GM10248 (cell line): ENCODE measurements at regions not wholly inside any gene's neighbourhood (a gene's known extent, or its start where the extent isn't known, plus 50 kb on each side); places are given as distances from the start of the nearest gene placed in this dataset.
"Not testable (repeated sequence)": the region's sequence is repeated elsewhere in the genome, so short reads cannot be mapped to it uniquely, and the experiment has no call there.

Experiments used
- CTCF ChIA-PET: fragments of 300-600 bp; sonication (Branson Sonifier 250); formaldehyde crosslinking; extraction: SDS; loops from one replicate; lab custom pipeline; 2021; ENCODE audit warnings: antibody characterized with exemption; lab: Yijun Ruan, JAX
- POLR2A ChIA-PET: fragments of 350-650 bp; sonication (Branson Sonifier 250); formaldehyde crosslinking; extraction: SDS; loops from one replicate; lab custom pipeline; 2020; ENCODE audit warnings: antibody characterized with exemption; lab: Yijun Ruan, JAX
- DNase-seq: peaks from one replicate; pipeline ENCODE4 v3.0.0; 2012; ENCODE audit errors: extremely low spot score
- TF ChIP-seq, protein P1 (sequence below): IDR thresholded peaks from 2 replicates; pipeline ENCODE4 v1.5.1; 2012; ENCODE audit warnings: mild to moderate bottlenecking, low read depth; ENCODE audit errors: extremely low read depth, missing control alignments, control extremely low read depth

DNA sequence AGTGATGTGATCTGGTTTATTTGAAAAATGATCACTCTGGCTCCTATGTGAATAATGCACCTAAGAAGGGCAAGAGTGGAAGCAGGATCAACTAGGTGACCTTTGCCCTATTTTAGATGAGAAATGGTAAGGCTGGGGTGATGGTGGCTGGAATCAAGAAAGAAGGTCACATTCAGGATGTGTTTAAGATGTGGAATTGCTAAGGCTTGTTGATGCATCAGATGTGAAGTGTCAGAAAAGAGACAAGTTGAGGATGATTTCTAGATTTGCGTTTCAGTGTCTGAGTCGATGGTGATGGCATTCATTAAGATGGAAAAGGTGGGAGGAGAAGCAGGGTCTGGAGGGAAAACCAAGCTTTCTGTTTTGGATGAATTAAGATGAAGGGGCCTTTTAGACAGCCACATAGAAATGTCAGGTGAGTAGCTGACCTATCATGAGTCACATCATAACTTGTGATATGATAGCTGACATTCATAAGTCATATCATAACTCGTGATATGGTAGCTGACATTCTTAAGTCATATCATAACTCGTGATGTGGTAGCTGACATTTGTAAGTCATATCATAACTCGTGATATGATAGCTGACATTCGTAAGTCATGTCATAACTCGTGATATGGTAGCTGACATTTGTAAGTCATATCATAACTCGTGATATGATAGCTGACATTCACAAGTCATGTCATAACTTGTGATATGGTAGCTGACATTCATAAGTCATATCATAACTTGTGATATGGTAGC lies 101.2 kb upstream of the SEC11C start:
- TF ChIP-seq, protein P1, sequence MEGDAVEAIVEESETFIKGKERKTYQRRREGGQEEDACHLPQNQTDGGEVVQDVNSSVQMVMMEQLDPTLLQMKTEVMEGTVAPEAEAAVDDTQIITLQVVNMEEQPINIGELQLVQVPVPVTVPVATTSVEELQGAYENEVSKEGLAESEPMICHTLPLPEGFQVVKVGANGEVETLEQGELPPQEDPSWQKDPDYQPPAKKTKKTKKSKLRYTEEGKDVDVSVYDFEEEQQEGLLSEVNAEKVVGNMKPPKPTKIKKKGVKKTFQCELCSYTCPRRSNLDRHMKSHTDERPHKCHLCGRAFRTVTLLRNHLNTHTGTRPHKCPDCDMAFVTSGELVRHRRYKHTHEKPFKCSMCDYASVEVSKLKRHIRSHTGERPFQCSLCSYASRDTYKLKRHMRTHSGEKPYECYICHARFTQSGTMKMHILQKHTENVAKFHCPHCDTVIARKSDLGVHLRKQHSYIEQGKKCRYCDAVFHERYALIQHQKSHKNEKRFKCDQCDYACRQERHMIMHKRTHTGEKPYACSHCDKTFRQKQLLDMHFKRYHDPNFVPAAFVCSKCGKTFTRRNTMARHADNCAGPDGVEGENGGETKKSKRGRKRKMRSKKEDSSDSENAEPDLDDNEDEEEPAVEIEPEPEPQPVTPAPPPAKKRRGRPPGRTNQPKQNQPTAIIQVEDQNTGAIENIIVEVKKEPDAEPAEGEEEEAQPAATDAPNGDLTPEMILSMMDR = no peak
- no peak for DNase-seq
- CTCF ChIA-PET = interaction anchor here (0.8 to 2.4 kb wide), 5 partner anchors 12 to 270 kb away, joined by 3 to 6 read pairs (median 3); no protein-coding TSS in a partner anchor
- POLR2A ChIA-PET = no interaction called here

DNA sequence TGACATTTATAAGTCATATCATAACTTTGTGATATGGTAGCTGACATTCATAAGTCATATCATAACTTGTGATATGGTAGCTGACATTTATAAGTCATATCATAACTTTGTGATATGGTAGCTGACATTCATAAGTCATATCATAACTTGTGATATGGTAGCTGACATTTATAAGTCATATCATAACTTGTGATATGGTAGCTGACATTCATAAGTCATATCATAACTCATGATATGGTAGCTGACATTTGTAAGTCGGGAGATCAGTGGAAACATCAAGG lies 100.7 kb upstream of the SEC11C start:
- DNase-seq, POLR2A ChIA-PET: not testable (repeated sequence)
- CTCF ChIA-PET = interaction anchor here (0.8 to 2.4 kb wide), 4 partner anchors 12 to 271 kb away, joined by 3 to 6 read pairs (median 3); no protein-coding TSS in a partner anchor

DNA sequence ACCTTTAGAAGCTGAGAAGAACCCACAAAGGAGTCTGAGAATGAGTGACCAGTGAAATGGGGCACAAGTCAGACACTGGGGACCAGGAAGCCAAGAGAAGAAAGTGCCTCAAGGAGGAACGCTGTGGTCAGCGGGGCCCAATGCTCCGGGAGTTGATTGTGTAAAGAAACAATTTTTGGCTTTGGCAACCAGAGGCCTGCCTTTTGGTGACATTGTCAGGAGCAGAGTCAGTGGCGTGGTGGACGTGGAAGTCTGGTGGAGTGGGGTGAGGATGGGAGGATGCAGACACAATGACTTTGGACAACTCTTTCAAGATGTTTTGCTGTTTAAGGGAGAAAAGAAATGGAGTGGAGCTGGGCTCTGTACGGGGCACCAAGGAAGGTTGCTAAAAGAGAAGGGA lies 100.2 kb upstream of the SEC11C start:
- POLR2A ChIA-PET = no interaction called here
- CTCF ChIA-PET = interaction anchor here (0.8 to 2.4 kb wide), 4 partner anchors 13 to 271 kb away, joined by 3 to 6 read pairs (median 3); no protein-coding TSS in a partner anchor
- DNase-seq = no peak

DNA sequence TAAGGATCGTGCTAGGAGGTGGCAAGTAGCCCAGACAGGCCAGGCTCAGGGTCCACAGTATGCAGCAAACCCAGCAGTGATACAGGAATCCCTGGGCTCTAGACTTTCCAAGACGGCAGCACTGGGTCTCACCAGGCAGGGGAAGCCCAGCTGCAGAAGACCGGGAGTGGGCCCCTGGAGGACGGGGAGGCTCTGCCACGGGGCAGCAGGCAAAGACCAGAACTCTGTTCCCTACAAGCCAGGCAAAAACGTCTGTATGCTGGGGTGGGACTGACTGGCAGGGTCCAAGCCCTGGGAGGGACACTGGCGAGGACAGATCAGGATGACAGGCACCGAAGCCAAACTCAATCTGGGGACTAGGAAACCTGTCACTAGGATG lies 98.9 kb upstream of the SEC11C start:
- CTCF ChIA-PET = interaction anchor here (1.3 to 2.5 kb wide), 2 partner anchors 20 to 30 kb away, joined by 3 to 12 read pairs; no protein-coding TSS in a partner anchor
- POLR2A ChIA-PET = no interaction called here
- TF ChIP-seq, protein P1 = no peak
- DNase-seq = no peak

More for the DNA sequence above, 100.2 kb upstream of the SEC11C start:
- TF ChIP-seq, protein P1 = no peak

DNA sequence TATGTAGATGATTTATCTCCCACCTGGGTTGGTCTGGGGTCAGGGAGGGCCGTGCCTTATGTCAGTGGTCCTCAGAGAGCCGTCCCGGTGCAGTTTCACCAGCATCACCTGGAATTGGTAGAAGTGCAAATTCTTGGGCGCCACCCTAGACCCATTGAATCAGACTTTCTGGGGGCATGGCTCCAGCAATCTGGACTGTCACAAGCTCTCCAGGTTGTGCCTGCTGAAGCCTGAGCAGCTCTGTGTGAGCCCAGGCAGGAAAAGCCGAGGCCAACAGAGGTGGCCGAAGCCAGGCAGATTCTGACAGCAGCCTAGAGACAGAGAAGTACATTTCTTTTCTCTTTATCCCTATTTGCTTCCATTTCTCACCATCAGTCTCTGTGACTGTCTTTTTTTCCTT lies 98.4 kb upstream of the SEC11C start:
- ChIA-PET CTCF (interaction anchor here (1.2 to 2.5 kb wide), 3 partner anchors 30 to 259 kb away, joined by 3 to 12 read pairs (median 5); no protein-coding TSS in a partner anchor), POLR2A (no interaction called here)
- DNase-seq = no peak
- TF ChIP-seq, protein P1 = no peak

DNA sequence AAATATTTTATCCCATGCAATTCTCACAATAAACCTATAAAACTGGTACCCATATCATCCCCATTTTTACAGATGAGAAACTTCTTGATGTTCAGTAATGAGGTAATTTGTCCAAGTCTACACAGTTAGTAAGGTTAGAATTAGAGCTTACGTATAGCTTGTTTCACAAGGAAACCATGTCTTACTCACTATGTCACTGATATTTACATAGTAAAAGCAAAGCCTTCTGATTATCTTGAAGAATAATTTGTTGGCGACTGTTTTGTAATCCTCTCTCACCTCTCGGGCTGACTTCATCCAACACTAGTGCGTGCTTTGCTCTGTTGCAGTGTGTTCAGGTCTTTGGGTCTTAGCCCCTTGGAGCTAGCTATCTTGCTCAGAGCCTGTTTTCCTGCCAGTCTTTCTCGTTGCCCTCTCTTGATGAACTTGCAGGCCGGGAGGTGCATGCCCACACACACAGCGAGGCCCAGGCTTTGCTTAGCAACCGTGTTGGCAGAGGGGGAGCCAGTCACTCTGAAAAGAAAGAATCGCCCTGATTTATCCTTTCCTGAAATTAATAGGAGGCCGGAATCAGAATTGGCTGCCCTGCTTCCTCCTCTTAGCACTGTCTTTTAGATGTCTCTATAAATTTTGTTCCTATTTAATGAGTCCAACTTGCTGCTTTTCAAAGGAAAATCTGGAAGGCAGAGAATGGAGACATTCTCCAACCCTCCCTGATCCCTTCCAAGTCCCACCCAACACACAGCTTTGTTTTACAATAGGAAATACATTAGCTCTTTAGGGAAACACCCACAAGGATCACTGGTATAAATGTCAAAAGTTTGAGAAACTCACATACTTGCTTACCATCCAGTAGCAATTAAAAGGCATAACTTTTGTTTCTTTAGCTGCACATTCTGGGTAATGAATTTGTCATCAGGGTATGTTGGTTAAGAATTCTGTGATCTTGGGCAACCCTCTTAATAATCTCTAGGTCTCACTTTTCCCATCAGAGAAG lies 97.6 kb upstream of the SEC11C start:
- ChIA-PET CTCF (interaction anchor here (0.9 to 2.5 kb wide), 5 partner anchors 29 to 273 kb away, joined by 3 to 12 read pairs (median 4); no protein-coding TSS in a partner anchor), POLR2A (no interaction called here)
- no peak for DNase-seq
- TF ChIP-seq, protein P1 = no peak
